ENCODE measurements at regions not wholly inside any gene's neighbourhood (a gene's known extent, or its start where the extent isn't known, plus 50 kb on each side); places are given as distances from the start of the nearest gene placed in this dataset.
"Not testable (repeated sequence)": the region's sequence is repeated elsewhere in the genome, so short reads cannot be mapped to it uniquely, and the experiment has no call there.

DNA sequence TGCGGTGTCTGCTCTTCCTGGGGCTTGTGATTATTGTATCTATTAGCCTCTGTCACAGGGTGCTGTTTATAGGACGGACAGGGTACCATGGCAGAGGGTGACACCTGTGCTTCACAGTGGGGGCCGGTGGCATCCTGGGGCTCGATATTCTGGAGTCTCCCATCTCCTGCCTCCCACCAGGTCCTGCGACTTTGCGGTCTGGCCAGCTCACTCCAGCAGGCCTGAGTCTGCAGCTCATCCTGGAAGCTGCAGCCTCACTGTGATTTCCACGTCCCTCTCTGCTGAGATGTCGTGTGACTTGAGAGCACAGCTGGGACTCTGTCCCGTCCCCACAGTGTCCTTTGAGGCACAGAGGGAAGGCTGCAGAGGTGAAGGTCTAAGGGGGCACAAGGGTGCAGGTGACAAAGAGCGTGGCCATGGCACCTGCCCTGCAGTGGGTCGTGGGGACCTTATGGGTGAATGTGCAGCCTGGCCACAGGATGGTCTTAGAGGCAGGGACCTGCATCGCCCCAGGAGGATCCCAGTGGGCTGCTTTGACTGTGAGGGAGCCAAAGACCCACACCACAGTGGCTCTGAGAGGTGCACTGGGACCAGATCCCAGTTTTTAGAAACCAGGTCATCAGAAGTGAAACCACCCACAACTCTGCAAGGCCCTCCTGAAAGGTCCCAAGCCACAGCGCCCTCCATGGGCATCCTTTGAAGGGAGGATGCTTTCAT is 172.8 kb downstream of the KLF13 start:
- Histone ChIP-seq H3K9me3 (ENCODE audit: control insufficient read depth, low read length) (no peaks in the 10 kb centered on the region), H3K4me3 (ENCODE audit: insufficient read depth, low read depth, low read length) (no peak overlapping the region), H3K27ac (ENCODE audit: insufficient read depth, low read depth, low read length, poor library complexity, severe bottlenecking) (no peak overlapping the region), H3K4me1 (ENCODE audit: control insufficient read depth, insufficient read depth, low read length) (no peaks in the 10 kb centered on the region), H3K36me3 (ENCODE audit: control insufficient read depth, insufficient read depth, low read length) (no peaks in the 10 kb centered on the region), H3K27me3 (ENCODE audit: control insufficient read depth, insufficient read depth, low read length, poor library complexity, severe bottlenecking) (no peaks in the 10 kb centered on the region)
- WGBS, 2 experiments, result 90 to 92% methylated on average over 13 of the region's 13 CpGs

DNA sequence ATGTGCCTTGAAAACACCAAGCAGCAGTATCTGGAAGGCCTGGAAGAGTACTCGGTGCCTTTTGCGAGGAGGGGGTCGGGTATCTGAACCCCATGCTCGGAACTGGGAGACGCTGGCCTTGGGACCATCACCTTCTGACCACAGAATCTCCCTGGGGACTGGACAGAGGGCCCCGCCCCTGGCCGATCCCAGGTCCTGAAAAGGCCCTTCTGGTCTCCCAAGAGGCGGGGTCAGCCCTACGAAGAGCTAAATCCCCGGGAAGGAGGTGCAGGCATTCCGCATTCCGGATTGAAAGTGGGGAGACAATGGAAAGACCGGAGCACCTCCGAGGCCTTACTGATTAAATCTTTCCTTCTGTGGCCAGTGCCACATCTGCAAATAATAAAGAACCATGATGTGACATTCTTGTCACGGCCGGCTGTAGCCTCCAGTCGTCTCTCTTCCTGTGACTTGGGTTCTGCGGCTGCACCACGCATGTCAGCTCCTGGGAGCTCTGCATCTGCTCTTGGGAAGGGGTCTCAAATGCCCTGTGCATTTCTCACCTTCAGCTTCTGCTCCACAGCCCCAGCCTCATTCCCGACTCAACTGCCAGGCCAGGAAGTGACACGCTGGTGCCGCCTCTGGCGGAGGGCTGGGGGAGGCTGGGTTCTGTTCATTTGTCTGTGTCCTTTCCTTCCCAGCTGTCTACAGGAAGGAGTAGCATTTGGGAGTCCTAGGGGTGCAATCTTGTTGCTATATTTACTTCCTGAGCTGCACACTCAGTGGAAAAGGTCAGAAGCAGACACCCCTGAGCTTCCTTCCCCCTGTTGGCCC is 173.5 kb downstream of the KLF13 start:
- Histone ChIP-seq H3K36me3 (ENCODE audit: control insufficient read depth, insufficient read depth, low read length) (no peaks in the 10 kb centered on the region), H3K4me3 (ENCODE audit: insufficient read depth, low read depth, low read length) (no peak overlapping the region), H3K9me3 (ENCODE audit: control insufficient read depth, low read length) (no peaks in the 10 kb centered on the region), H3K27ac (ENCODE audit: insufficient read depth, low read depth, low read length, poor library complexity, severe bottlenecking) (no peak overlapping the region), H3K27me3 (ENCODE audit: control insufficient read depth, insufficient read depth, low read length, poor library complexity, severe bottlenecking) (no peaks in the 10 kb centered on the region), H3K4me1 (ENCODE audit: control insufficient read depth, insufficient read depth, low read length) (no peaks in the 10 kb centered on the region)
- WGBS, 2 experiments, result 90 to 91% methylated on average over 23 of the region's 23 CpGs

DNA sequence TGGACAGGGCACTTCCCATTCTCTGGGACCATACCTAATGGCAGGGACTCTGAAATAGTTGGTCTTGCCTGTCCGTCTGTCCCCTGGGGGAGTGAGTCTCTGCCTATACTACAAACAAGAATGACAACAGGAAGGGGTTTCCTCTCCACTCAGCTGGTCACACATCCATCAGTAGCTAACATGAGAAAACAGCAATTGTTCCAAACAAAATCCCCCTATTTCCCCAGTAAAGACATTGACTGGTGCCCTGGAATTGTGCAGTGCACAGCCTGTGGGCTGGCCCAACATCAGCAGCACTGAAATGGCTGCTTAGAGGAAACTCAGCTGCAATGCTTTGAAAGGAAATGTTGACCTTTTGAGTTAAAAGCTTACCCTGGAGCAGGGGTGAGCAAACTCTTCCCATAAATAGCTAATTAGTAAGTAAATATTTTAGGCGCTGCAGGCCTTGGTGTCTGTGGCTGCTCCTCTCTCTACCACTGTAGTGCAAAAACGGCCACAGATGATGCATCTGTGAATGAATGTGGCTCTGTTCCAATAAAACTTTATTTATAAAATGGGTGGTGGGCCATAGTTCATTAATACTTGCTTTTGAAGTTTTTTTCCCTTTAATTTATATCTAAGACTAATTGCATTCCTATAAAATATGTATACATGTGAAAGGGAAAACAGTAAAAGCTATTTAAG is 174.3 kb downstream of the KLF13 start:
- Histone ChIP-seq H3K27ac (ENCODE audit: insufficient read depth, low read depth, low read length, poor library complexity, severe bottlenecking) (no peak overlapping the region), H3K9me3 (ENCODE audit: control insufficient read depth, low read length) (no peaks in the 10 kb centered on the region), H3K4me3 (ENCODE audit: insufficient read depth, low read depth, low read length) (no peak overlapping the region), H3K27me3 (ENCODE audit: control insufficient read depth, insufficient read depth, low read length, poor library complexity, severe bottlenecking) (no peaks in the 10 kb centered on the region), H3K4me1 (ENCODE audit: control insufficient read depth, insufficient read depth, low read length) (no peaks in the 10 kb centered on the region), H3K36me3 (ENCODE audit: control insufficient read depth, insufficient read depth, low read length) (no peaks in the 10 kb centered on the region)
- WGBS, 2 experiments, result 91 to 100% methylated on average over 2 to 3 of the region's 3 CpGs

DNA sequence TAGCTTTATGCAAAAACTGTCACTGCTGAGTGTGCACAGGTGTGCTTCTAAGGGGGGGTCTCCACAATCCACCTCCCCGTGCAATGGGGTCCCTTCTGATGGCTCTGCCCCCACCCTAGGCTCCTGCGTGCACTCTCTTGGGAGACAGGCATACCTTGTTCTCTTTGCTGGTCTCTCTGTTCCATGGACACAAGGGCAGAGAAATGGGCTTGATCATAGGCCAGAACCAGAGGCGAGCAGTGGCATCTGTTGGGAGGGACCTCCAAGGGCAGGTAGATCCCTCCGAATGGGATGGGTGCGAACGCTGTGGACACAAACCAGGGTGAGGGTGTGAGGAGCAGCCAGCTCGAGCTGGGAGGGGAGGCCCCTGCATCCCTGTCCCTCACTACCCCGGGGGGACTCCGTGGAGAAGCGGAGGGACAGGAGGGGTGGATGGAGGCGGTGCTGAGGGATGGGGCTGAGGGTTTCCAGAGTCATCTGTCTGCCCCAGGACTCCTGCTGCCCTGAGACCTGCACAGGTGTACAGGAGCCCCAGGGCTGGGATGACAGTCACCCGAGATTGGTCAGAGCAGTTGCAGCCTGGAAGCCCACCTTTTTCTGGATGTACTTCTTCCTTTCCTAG is 175.0 kb downstream of the KLF13 start:
- 91 to 95% methylated on average over 12 of the region's 12 CpGs for WGBS, 2 experiments
- H3K9me3 ChIP-seq (ENCODE audit: control insufficient read depth, low read length), result no peaks in the 10 kb centered on the region
- no peak overlapping the region for H3K4me3 ChIP-seq (ENCODE audit: insufficient read depth, low read depth, low read length)

DNA sequence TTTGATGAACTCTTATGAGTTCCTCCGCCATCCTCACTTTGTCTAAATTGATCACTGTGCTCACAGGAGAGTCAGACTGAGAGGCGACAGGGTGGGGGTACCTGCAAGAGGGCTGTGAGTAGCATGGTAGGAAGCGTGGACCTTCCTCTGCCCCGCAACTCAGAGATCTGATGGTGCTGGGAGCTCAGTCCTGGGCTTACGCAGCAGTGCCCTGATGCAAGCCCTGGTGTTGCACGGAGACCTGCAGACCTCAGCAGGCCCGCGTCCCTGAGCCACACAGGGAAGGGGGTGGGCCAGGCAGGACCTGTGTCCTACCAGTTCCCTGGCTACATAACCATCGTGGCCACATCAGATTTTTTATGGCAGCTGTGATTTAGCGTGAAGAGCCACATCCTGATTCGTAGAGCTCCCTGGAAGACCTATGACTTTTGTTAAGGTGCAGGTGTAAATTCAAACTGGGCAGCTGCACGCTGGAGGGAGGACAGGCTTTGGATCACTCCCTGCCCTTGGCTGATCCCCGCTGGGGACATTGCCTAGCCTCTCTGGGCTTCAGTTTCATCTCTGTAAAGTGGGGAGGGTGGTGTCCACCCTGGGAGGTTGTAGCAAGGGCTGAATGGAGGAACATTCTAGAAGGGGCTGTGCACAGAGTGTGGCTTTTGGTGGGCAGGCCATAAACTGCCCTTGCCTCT is 176.1 kb downstream of the KLF13 start:
- WGBS, 2 experiments, result 94 to 95% methylated on average over 13 of the region's 13 CpGs
- H3K4me1 ChIP-seq (ENCODE audit: control insufficient read depth, insufficient read depth, low read length), result no peaks in the 10 kb centered on the region
- no peaks in the 10 kb centered on the region for H3K27me3 ChIP-seq (ENCODE audit: control insufficient read depth, insufficient read depth, low read length, poor library complexity, severe bottlenecking)
- no peak overlapping the region for H3K4me3 ChIP-seq (ENCODE audit: insufficient read depth, low read depth, low read length)
- no peaks in the 10 kb centered on the region for H3K9me3 ChIP-seq (ENCODE audit: control insufficient read depth, low read length)
- H3K27ac ChIP-seq (ENCODE audit: insufficient read depth, low read depth, low read length, poor library complexity, severe bottlenecking), result no peak overlapping the region
- no peaks in the 10 kb centered on the region for H3K36me3 ChIP-seq (ENCODE audit: control insufficient read depth, insufficient read depth, low read length)

More for the DNA sequence above, 175.0 kb downstream of the KLF13 start:
- H3K36me3 ChIP-seq (ENCODE audit: control insufficient read depth, insufficient read depth, low read length), result no peaks in the 10 kb centered on the region
- no peaks in the 10 kb centered on the region for H3K27me3 ChIP-seq (ENCODE audit: control insufficient read depth, insufficient read depth, low read length, poor library complexity, severe bottlenecking)
- no peaks in the 10 kb centered on the region for H3K4me1 ChIP-seq (ENCODE audit: control insufficient read depth, insufficient read depth, low read length)
- no peak overlapping the region for H3K27ac ChIP-seq (ENCODE audit: insufficient read depth, low read depth, low read length, poor library complexity, severe bottlenecking)

DNA sequence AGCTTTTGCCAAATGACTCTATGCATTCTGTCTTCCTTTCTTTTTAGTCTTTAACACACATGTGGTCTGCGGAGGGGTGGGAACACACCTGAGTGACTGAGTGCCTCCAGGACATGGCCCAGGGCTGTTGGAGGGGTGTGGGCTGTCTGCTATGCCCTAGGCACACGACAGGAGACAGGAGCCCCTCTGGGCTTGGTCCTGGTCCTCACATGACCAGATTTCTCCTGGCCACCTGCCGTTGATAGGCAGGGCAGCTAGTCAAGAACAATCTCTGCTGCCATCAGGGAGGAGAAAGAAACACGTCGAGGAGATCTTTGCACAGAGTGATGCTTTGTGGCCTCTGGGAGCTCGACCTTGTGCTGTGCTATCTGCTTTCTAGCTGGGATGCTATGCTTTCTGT is 176.6 kb downstream of the KLF13 start:
- Histone ChIP-seq H3K27ac (ENCODE audit: insufficient read depth, low read depth, low read length, poor library complexity, severe bottlenecking) (no peak overlapping the region), H3K4me3 (ENCODE audit: insufficient read depth, low read depth, low read length) (no peak overlapping the region), H3K36me3 (ENCODE audit: control insufficient read depth, insufficient read depth, low read length) (no peaks in the 10 kb centered on the region), H3K27me3 (ENCODE audit: control insufficient read depth, insufficient read depth, low read length, poor library complexity, severe bottlenecking) (no peaks in the 10 kb centered on the region), H3K9me3 (ENCODE audit: control insufficient read depth, low read length) (no peaks in the 10 kb centered on the region), H3K4me1 (ENCODE audit: control insufficient read depth, insufficient read depth, low read length) (no peaks in the 10 kb centered on the region)
- 86 to 92% methylated on average over 6 of the region's 6 CpGs for WGBS, 2 experiments

DNA sequence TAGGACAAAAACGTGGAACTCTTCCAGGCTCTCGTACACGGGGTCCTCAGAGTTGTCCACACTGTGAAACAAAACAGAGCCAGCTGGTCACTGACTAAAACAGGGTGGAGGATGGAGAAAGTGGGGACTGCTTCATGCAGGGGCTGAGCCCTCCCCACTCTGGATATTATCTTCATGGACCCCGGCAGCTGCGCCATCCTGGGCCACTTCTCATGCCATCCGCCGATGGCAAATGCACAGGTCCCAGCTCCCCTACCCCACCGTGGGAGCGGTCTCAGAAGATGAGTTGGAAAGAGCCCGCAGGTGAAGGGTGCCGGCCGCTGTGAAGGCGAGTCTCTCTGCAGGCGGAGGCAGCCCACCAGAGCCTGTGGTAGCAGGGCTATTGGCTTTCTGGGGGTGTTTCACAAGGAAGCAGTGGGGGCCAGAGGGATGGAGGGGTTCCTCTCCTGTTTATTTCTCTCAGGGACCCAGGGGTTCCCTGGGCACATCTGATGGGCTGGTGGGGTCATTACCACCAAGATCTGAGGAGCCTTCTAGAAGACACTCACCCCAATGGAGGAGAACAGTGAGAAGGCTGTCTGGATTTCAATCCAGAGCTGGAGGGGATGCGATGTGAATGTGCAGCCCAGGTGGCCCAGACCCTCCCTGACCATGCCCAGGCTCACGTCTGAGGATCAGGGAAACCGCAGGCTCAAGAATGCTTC is 177.3 kb downstream of the KLF13 start:
- Histone ChIP-seq H3K36me3 (ENCODE audit: control insufficient read depth, insufficient read depth, low read length) (no peaks in the 10 kb centered on the region), H3K4me1 (ENCODE audit: control insufficient read depth, insufficient read depth, low read length) (no peaks in the 10 kb centered on the region), H3K9me3 (ENCODE audit: control insufficient read depth, low read length) (no peaks in the 10 kb centered on the region), H3K27ac (ENCODE audit: insufficient read depth, low read depth, low read length, poor library complexity, severe bottlenecking) (no peak overlapping the region), H3K27me3 (ENCODE audit: control insufficient read depth, insufficient read depth, low read length, poor library complexity, severe bottlenecking) (no peaks in the 10 kb centered on the region), H3K4me3 (ENCODE audit: insufficient read depth, low read depth, low read length) (no peak overlapping the region)
- WGBS, 2 experiments, result 96 to 97% methylated on average over 17 of the region's 17 CpGs

DNA sequence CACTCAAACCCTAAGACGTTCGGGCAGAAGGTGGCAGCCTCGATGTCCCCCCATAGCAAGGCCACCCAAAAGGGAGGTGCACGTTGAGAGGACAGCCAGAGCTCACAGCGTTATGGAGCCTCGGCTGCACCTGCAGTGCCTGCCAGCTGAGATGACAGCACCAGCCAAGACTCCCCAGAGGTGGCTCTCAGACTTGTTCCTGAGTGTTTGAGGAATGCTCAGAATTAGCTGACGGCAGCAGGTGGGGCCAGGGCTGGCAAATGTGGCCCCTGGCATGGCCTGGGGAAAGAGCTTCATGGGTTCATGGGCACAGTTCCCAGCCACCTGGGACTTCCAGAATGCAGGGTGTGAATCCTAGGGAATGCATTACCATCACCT is 177.8 kb downstream of the KLF13 start:
- Histone ChIP-seq H3K9me3 (ENCODE audit: control insufficient read depth, low read length) (no peaks in the 10 kb centered on the region), H3K4me3 (ENCODE audit: insufficient read depth, low read depth, low read length) (no peak overlapping the region), H3K4me1 (ENCODE audit: control insufficient read depth, insufficient read depth, low read length) (no peaks in the 10 kb centered on the region), H3K36me3 (ENCODE audit: control insufficient read depth, insufficient read depth, low read length) (no peaks in the 10 kb centered on the region), H3K27ac (ENCODE audit: insufficient read depth, low read depth, low read length, poor library complexity, severe bottlenecking) (no peak overlapping the region), H3K27me3 (ENCODE audit: control insufficient read depth, insufficient read depth, low read length, poor library complexity, severe bottlenecking) (no peaks in the 10 kb centered on the region)
- 88 to 89% methylated on average over 7 of the region's 7 CpGs for WGBS, 2 experiments

DNA sequence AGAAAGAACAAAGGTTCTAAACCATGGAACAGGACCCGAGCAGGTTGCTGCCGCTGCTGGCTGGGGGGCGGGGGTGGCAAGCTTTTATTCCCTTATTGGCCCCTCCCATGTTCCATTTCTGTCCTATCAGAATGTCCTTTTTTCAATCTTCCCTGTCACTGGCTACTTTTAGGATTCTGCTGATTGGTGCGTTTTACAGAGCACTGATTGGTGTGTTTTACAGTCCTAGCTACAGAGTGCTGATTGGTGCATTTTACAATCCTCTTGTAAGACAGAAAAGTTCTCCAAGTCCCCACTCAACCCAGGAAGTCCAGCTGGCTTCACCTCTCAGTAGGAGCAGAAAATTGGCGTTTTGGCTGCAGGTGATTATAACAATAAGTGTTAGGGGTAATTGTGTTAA is 180.9 kb downstream of the KLF13 start:
- H3K27me3 ChIP-seq (ENCODE audit: control insufficient read depth, insufficient read depth, low read length, poor library complexity, severe bottlenecking); H3K4me3 ChIP-seq (ENCODE audit: insufficient read depth, low read depth, low read length); H3K27ac ChIP-seq (ENCODE audit: insufficient read depth, low read depth, low read length, poor library complexity, severe bottlenecking); H3K36me3 ChIP-seq (ENCODE audit: control insufficient read depth, insufficient read depth, low read length); H3K9me3 ChIP-seq (ENCODE audit: control insufficient read depth, low read length); H3K4me1 ChIP-seq (ENCODE audit: control insufficient read depth, insufficient read depth, low read length): not testable (repeated sequence)
- 74% methylated on average over 5 of the region's 5 CpGs for WGBS, 2 experiments
